ENCODE measurements at regions not wholly inside any gene's neighbourhood (a gene's known extent, or its start where the extent isn't known, plus 50 kb on each side); places are given as distances from the start of the nearest gene placed in this dataset.

GRCh38 chr10:3723766-3724165, 61.2 kb downstream of the KLF6 start:
- DNase-seq, result no peak

GRCh38 chr10:3720228-3721019, 64.6 kb downstream of the KLF6 start:
- no peak for DNase-seq

GRCh38 chr10:3719024-3719843, 65.8 kb downstream of the KLF6 start:
- no peak for DNase-seq

GRCh38 chr10:3716093-3716492, 68.9 kb downstream of the KLF6 start:
- DNase-seq, result no peak

DNA sequence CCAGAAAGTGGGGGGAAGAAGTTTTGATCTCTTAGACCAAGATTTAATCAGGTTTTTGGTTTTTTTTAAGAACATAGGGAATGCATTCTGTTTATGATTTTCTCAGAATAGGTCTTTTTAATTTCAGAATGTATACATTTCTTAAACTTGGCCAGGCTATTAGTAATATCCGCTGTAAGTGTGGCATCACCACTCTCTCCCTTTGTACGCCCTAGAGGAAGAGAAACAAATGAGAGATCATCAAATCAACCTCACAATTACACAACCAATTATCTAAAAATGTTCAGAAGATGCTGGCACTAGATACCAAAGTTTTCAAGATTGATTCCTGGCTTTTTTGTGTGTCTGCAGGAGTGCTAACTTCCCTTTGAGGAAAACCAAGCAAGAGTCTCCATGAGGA, 70.0 kb downstream of the KLF6 start:
- DNase-seq, result no peak

GRCh38 chr10:3714531-3714930, 70.5 kb downstream of the KLF6 start:
- DNase-seq, result no peak

DNA sequence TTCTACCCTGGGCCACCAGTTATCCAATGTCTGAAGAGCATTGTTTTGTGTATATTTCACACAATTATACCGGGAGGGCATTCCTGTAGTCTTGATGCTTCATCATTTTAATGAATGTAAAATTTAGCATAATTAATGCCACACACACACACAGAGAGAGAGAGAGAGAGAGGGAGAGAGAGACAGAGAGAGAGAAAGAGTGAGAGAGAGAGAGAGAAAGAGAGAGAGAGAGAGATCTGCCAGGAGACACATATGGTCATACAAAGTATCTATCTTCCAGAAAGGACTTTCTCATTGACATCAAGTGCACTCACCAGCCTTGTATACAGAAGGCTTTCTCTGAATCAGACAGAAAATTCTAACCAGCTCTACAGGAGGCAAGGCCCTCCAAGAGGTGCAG, 72.3 kb downstream of the KLF6 start:
- no peak for DNase-seq

- DNase-seq, result no peak
Measured at GRCh38 chr10:3711918-3712317, 73.1 kb downstream of the KLF6 start.

GRCh38 chr10:3710764-3711163, 74.2 kb downstream of the KLF6 start:
- no peak for DNase-seq

GRCh38 chr10:3709456-3710060, 75.5 kb downstream of the KLF6 start:
- no peak for DNase-seq

DNA sequence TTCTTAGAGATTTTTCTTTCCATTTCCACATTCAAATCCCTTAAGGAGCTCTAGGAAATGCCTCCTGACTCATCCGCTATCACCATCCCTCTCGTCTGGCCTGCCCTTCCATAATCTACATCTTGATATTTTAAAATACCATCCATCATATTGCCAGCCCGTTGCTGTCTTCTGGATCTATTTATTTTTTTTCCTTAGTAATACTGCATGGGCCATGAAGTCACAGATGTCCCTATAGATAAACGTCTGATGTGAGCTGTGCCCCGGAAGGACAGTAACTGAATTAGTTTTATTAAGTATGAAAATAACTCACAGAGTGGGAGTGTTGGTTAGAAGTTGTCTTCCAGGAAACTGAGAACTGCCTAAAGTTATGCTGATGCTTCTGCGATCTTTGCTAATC, 76.2 kb downstream of the KLF6 start:
- no peak for DNase-seq

DNA sequence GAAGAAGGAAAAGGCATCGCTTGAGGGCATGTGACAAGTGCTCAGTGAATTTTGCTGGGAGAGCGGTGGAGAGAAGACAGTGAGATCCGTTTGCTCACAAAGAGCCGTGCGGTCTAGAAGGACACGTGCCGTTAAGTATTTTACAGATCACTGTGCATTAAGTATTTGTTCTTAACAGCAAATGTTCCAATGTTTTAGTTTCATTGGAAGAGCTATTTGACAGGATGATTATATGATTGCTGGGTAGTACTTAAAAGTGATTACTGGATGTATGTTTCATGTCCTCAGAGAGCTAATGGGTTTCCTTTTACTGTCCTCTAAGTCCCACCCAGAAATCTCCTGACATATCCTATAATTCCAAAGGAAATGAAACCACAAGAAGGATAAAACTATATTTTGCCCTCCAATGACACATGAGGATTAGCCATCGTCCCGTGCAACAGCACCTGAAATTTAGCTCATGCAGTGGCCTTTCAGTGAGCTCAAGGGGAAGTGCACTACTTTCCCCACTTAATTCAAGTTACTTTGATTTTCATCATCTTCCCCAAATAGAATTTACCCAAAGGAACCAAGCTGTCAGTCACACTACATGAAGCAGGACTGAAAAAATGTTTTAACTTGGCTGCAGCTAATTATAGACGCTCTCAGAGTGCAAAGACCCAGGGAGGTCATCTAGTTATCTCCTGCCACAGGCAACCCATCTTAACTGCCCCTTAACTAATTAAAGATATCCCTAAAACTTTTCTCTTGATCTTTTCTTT, 80.3 kb downstream of the KLF6 start:
- DNase-seq, result no peak

DNA sequence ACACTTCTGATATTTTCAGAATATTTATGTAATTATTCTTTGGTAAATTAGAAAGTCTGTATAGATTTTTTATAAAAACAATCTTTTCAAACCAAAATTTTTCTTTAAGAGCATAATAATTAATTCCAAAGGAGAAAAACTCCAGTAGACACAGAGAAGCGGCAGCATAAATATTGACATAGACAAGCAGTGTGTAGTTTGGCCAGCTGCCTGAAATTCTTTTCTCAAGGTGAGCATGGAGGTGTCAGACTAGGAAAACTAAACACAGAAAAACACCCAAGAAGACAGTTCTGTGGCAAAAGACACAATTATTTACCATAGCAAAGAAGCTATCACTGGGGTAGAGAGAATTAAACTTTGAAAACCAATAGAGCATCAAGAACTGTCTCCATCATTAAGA, 82.4 kb downstream of the KLF6 start:
- no peak for DNase-seq

DNA sequence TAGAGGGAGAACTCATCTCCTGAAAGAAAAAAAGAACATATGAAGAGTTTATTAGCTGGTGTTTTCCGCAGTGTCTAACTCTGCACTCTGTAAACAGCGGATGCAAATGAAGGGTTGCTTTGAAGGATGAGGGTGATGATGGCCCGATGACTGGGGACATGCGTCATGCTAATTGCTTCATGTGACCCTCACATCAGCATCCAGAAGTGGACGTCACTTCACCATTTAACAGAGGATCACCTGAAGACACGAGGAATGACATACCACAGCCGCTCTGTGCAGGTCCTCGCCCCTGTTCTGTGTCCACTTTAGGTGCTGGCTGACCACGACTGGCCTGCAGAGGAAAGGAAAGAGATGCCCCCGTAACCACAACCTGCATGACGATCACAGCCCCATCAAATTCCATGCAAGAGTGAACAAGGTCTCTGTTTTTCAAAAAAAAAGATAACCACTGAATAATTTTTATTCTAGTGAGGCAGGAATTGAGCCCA, 82.9 kb downstream of the KLF6 start:
- DNase-seq, result no peak

- no peak for DNase-seq
Measured at GRCh38 chr10:3701491-3701890, 83.5 kb downstream of the KLF6 start.

DNA sequence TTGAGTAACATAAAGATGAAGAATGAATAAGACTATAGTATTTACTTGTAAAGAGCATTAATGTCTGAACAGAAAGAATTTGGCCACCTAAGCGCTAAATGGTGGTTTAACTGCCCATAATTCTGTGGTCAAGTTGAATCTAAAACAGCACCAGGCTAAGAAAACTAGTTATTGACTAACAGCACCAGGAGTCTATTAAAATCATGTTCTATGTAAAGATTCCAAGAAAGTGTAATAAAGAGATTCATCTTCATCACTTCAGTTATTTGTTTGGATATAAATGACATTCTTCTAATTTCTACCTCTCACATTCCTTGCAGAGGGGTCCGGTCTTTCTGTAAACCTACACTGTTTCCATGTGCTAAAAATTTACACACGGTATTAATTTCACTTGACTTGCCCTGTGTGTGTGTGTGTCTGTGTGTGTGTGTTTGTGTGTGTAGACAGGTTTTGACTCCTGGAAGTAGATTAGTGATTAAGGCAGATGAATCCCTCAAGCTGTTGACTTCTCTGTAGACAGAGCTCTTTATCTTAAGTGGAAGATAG, 84.4 kb downstream of the KLF6 start:
- no peak for DNase-seq

DNA sequence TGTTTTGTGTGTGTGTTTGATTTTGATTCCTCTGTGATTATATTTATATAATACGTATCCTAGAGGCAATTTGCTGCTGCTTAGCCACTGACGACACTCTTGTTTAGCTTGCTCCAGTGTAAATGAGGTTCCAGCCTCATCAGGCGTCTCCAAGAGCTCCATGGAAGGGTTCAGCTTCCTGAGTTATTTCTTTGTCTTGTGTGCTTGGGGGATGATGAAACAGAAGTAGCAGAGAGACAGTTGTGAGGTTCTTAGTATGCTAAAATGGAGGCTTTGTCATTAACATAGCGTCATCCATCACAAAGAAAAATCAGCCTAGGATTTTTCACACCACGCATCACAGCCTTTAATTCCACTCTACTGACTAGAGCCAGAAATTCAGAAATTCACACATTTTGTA, 85.1 kb downstream of the KLF6 start:
- DNase-seq, result no peak

GRCh38 chr10:3698312-3698711, 86.7 kb downstream of the KLF6 start:
- no peak for DNase-seq

DNA sequence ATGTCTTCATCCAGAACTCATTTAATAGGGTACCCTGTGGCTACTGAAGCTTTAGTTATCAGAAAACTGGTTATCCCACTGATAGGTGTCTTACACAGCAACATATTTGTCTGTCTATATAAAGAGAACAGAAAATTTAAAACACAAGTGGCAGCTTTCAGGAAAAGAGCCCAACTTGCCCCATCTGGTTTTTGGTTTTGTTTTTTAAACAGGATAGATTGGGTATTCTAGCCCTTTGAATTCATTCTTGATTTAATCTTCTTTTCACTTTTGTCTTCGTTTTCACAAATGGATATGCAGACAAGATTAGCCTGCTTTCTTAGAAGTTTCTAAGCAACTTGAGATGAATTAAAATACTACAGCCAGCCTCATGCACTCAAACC, 91.3 kb downstream of the KLF6 start:
- DNase-seq, result no peak

DNA sequence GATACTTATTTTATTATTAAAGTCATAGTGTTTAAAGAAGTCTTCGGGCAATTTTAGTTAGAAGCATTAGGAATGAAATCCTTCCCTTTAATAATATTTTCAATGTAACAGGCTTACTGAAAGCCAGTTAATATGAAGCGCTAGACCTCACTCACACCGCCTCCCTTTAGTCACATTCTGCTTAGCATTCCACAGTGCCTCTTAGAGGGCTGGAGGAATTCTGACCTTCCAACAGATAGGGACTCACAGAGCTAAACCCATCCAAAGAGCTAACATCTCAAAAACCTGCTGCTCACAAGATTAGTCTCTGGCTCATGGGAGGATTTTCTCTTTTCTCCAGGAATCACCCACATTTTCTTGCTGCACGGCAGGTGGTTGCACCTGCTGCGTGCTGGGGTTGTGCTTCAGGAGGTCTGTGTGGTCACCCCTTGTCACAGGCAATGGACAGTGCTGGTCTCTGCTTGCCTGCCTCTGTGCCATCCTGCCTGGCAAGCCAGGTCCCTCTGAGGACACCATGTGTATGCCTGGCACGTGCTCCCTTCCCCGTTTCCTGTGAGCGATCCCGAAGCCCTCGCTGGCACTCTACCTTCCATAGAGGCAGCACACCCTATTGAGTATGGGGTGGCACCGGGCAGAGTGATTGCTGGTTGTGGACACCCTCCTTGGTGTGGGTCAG, 91.8 kb downstream of the KLF6 start:
- DNase-seq, result no peak

DNA sequence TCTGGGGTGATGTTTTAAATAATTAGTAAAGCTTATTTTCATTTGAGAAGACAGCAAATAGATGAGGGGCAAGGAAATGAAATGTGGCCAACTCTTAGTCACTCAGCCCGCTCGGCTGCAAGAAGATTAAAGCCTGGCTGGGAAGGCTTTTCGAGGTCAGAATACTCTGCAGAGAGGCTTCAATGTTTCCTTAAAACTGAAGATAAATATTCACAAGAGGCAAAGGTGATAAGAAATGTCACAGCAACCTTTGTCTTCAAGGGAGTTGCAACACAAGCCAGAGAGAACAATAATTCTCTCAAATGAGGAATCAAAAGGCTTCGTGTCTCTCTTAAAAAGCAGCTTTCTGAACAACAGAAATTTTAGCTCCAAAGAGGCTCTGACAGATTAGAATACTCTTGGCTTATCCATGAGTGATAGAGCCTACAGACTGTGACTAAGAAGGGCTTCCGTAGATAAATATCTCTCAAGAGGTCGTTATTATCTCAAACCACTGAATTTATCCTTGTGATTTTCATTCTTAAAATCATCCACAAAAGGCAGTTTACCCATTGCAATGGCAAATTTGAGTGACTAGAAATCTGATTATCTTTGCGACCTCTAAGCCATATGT, 92.5 kb downstream of the KLF6 start:
- no peak for DNase-seq

DNA sequence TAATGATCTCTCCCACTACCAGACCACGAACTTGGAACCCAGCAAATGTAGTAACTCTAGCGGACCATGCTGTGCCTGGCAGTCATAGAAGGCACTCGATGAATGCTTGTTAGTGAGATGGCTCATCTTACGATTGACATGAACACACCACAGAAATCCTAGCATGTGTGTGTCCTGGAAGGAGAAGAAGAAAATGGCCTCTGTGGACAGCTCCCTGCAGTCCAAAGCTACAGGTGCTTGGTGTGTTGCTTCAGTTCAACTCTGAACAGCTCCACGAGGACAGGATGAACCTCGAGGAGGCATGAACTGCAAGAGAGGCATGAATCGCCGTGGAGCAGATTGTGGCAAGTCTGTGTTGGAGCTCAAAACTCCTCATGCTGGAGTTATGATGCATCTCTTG, 93.5 kb downstream of the KLF6 start:
- no peak for DNase-seq
